ENCODE measurements at regions not wholly inside any gene's neighbourhood (a gene's known extent, or its start where the extent isn't known, plus 50 kb on each side); places are given as distances from the start of the nearest gene placed in this dataset.

GRCh38 chr13:68927387-68928026 lies 1180.1 kb upstream of the ATXN8OS start:
- no peak overlapping the region for H3K4me2 ChIP-seq (ENCODE audit: insufficient read depth, low read length)
- intact Hi-C loops (cut with micrococcal nuclease): loop anchor here (5.0 kb wide), 1 partner anchor 110 kb away; no protein-coding TSS in a partner anchor
- H3K9ac ChIP-seq (ENCODE audit: insufficient read depth in 1 of 2, low read depth in 2 of 2, low read length in 2 of 2): no peak overlapping the region
- H3K79me2 ChIP-seq (ENCODE audit: control insufficient read depth, insufficient read depth, low read length): no peaks in the 10 kb centered on the region
- in situ Hi-C loops (cut with MboI): no loop called here
- POLR2A ChIA-PET: no interaction called here
- FAIRE-seq (no peak), ATAC-seq (no peak), DNase-seq (ENCODE audit: extremely low read depth in 1 of 4, low spot score in 3 of 4) (peak in 1 of 4 experiments; percentile 31)
- no peaks in the 10 kb centered on the region for H3K36me3 ChIP-seq (ENCODE audit: control insufficient read depth, insufficient read depth, low read length)
- H3K4me3 ChIP-seq: no peak overlapping the region
- H3K9me1 ChIP-seq (ENCODE audit: control insufficient read depth, insufficient read depth, low read length): no peaks in the 10 kb centered on the region
- TF ChIP-seq RAD21 (CRISPR knock-in tag; conservative IDR thresholded peaks at IDR 0.05 in 1 of 2, IDR thresholded peaks at IDR 0.05 in 1 of 2): peak; percentile 16 to 48; a peak in 2 of 4 replicates
- TF ChIP-seq ZNF23 (CRISPR knock-in tag; IDR thresholded peaks at IDR 0.05): no peak
- peak in 1 of 3 experiments; percentile 9; a peak in 1 of 6 replicates for TF ChIP-seq CTCF (IDR thresholded peaks at IDR 0.05 in 2 of 3, conservative IDR thresholded peaks at IDR 0.05 in 1 of 3; ENCODE audit: insufficient read depth in 2 of 3, low read depth in 1 of 3, low read length in 3 of 3)
- peak; percentile 17; the same call in 1 of the 2 replicates for TF ChIP-seq REST (IDR thresholded peaks at IDR 0.05; ENCODE audit: borderline replicate concordance)
- TF ChIP-seq REST (CRISPR knock-in tag; IDR thresholded peaks at IDR 0.05; ENCODE audit: low read depth): no peak
- H3K4me1 ChIP-seq (replicated peaks in 1 of 2; ENCODE audit: control insufficient read depth in 2 of 2, insufficient read depth in 2 of 2, low read length in 2 of 2): no peaks in the 10 kb centered on the region
- 16% methylated on average over 2 of the region's 2 CpGs for WGBS (ENCODE audit: insufficient coverage, low coverage, missing lambda C conversion rate)
- CTCF ChIA-PET (ENCODE audit: low intra/inter-chr PET ratio): no interaction called here
- H3K27me3 ChIP-seq (ENCODE audit: control insufficient read depth in 2 of 2, insufficient read depth in 2 of 2, low read length in 2 of 2): no peaks in the 10 kb centered on the region
- no TSS peak for BruUV-seq (replicated peaks)
- no peaks in the 10 kb centered on the region for H4K20me1 ChIP-seq (replicated peaks; ENCODE audit: control insufficient read depth, insufficient read depth, low read length)
- H3K9me3 ChIP-seq (replicated peaks; ENCODE audit: control insufficient read depth, insufficient read depth, low read depth, low read length): no peaks in the 10 kb centered on the region
- no peak overlapping the region for H3K27ac ChIP-seq (ENCODE audit: extremely low read depth, low read depth, low read length)
- H2AFZ ChIP-seq (ENCODE audit: low read depth, low read length): no peak overlapping the region

Measured in K562 (cell line).